ENCODE measurements at regions not wholly inside any gene's neighbourhood (a gene's known extent, or its start where the extent isn't known, plus 50 kb on each side); places are given as distances from the start of the nearest gene placed in this dataset.

DNA sequence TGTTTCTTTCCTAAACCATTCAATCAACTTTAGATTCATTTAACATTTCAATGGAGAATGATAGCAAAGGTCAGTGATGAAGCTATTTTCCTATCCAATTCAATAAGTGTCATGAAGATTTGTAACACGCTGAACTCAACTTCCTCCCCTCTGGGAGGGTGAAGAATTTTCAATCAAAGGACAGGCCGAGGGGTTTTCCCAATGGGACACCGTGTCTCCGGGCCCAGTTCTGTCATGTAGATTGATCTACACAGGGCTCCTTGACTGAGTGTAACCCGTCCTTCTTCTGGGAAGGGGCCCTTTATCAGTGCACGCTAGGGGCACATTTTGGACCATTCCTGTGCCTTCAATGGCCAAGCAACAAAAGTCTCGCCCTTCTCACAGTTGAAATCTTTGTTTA lies 90.1 kb downstream of the KCNE4 start (continued):
- TF ChIP-seq SP2 (IDR thresholded peaks at IDR 0.05; ENCODE audit: low read length): no peak
- no peak for TF ChIP-seq MAX (IDR thresholded peaks at IDR 0.05)
- TF ChIP-seq RBBP5 (IDR thresholded peaks at IDR 0.05; ENCODE audit: borderline replicate concordance, low read depth, low read length): no peak
- TF ChIP-seq SUZ12 (IDR thresholded peaks at IDR 0.05; ENCODE audit: low read length): no peak
- no peak for TF ChIP-seq HDAC2 (IDR thresholded peaks at IDR 0.05; ENCODE audit: borderline replicate concordance in 1 of 2, low read depth in 2 of 2, low read length in 2 of 2)

Measured in H1 (cell line).